GM18873 (cell line): ENCODE measurements at regions not wholly inside any gene's neighbourhood (a gene's known extent, or its start where the extent isn't known, plus 50 kb on each side); places are given as distances from the start of the nearest gene placed in this dataset.

Experiments
- ATAC-seq: cut with Tn5 transposase; IDR thresholded peaks from one replicate; pipeline ENCODE4 v1.9.1; 2021; ENCODE audit warnings: mild to moderate bottlenecking, moderate library complexity, moderate number of reproducible peaks; ENCODE audit not compliant: unreplicated experiment, low FRiP score

DNA sequence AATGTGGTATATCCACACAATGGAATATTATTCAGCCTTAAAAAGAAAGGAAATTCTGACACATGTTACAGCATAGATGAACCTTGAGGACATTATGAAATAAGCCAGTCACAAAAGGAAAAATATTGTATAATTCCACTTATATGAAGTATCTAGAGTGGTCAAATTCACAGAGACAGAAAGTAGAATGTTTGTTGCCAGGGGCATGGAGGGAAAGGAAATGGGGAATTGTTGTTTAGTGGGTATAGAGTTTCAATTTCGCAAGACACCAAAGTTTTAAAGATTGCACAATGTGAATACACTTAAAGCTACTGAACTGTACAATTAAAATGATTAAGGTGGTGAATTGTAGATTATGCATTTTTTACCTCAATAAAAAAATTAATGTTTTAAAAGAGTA is 92.9 kb downstream of the TXNL1 start:
- ATAC-seq = no peak

DNA sequence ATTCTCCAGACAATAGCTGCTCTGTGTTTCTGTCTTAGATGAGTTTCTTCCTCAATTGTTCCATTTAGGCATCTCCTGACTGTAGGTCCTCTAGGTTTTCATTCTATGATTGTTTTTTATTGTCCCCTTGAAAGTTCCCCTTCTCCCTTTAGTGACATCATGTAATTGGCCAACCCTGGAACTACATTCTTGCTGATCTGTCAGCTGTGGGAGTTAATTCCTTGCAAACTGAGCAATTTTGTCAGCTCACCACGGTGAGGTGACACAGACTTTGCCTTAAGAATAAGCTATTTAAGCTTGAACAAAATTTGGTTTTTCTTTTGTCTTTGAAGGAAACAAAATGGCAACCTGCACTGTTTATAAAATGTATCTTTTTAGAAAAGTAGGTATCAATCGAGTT is 95.9 kb downstream of the TXNL1 start:
- no peak for ATAC-seq

DNA sequence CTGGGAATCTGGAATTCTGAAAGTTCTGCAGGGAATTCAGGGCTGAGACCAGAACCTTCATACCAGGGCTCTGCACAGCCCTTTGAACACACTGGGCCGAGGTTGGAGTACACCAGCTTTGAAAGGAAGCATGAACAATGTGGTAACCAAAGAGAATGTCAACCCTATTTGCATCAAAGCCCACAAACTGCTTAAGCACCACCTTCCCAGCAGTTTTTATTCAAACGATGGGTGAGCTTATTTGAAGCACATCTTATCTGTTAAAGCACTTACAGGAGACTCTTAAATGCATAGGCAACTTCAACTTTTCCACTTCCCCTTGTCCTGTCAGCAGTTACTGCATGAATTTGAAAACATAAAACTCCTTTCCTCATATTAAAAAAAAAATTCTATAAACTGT is 96.6 kb downstream of the TXNL1 start:
- ATAC-seq = no peak

DNA sequence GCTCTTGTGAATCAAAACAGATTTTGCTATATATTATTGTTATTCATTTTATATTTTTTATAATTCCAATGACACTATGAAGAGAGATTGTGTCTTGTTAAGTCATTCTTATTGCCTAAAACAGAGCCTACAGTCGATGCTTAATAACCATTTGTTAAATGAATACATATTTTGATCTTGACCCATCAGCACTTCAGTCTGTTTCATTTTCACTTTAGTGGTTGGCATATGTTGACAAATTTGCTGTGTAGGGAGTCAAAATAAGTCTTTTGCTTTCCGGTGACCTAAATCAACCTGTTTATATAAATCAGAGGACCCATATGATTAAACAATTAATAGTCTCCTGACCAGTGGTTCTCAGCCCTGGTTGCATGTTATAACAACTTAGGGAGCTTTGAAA is 97.1 kb downstream of the TXNL1 start:
- ATAC-seq = no peak

DNA sequence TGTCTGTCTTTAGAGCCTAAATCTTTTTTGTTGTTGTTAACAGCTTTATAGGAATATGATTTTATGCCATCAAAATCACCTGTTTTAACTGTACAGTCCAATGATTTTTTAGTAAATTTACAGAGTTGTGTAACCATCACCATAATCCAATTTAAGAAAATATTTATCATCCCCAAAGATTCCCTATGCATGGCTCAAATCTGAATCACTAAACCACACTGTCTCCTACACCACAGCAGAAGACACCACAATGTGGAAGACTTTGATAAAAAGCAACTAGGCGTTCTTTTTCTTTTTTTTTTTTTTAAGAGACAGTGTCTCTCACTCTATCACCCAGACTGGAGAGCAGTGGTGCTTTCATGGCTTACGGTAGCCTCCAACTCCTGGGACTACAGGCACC is 99.6 kb downstream of the TXNL1 start:
- ATAC-seq = no peak

DNA sequence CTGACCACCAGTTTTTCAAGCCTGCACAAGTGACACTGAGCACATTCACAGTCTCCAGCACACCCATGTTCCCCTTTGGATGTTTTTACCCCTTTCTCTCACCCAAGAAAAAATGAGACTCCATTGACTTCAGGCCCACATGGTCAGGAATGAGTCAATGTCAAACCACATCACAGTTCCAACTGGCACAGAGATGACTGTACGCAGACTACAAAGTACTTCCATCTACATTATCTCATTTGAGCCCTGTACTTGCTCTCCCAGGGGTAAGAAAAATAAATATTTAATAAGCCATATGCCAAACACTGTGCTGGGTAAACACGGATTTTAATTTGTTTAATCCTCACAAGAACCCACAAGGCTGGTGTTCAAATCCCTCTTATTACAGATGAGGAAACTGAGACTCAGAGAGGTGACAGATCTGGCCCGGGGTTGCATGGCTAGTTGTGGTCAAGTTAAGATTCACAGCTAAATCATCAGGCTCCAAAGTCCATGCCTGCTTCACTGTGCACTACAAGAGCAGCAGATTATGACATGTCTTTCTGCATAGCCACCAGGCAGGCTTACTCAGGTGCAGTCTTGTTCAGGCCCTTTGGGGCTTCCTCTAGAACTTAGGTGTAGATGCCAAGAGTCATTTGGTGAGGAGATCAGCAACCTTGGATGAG is 106.1 kb downstream of the TXNL1 start:
- ATAC-seq = peak; percentile 98

DNA sequence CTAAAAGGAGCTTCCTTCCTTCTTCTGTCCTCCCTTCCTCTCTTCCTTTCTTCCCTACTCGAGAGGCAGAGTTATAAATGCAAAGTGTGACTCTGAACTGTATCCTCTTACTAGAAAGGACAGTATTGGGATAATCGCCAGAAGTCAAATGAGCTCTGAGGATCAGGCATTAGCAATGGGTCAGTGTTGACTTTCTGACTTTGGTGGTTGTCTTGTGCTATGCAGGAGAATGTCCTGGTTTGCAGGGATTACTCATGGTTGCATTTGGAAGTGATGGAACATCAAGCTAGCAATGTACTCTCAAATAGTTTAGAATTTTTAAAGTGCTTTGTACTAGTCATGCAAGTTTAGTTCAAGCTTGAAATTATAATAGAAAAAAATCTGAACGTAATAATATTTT is 115.6 kb downstream of the TXNL1 start:
- no peak for ATAC-seq

DNA sequence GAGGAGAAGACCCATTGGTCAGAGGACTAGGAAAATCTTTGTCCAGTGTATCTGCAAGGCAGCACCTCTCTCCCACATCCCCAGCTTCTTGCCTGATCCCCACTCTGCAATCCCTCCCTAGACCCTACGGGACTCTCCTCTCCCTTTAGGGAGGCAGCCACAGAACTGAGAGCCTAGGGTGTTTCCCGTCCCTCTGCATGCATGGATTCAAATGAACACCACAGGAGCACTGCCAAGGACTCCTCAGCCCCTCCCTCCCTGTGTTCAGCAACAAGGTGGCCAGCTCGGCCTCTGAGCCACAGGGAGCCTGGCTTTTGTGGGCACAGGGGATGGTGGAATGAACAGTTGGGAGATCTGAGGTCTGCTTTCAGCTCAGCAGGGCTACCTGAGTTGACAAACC is 117.1 kb downstream of the TXNL1 start:
- ATAC-seq = no peak

DNA sequence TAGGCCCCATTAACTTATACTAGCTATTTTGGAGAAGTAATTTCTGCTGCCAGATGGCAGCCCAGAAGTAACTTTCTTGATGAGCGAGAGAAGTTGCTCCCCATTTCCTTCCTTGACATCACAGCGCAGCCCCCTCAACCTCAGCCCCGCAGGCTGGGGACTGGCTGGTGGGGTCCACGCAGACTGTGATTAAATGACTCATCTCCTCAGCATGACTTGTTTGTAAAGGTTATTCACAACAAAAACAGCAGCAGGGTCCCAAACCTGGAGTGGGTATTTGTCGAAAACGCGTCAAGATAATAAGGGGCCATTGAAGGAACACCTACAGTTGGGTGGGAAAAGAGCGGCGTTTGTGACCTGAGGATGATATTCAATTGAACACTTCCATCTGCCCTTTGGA is 120.6 kb downstream of the TXNL1 start:
- ATAC-seq = no peak

DNA sequence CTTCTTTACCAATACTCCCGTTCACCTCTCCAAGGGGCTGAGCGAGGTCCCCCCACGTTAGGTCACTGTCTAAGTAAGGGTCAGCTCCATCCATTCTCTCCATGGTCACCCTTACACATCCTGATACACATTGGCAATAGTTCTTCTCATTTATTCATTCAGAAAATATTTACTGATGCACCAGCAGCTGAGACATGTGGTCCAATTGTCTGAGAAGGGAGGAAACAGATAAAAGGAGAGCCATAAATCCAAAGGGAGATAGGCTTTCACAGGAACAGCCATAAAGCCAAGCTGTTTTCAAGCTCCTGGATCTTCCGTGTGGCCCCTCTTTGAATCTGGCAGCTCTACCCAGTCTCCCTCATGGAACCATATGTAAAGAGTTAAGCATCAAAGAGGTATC is 121.2 kb downstream of the TXNL1 start:
- ATAC-seq = no peak

DNA sequence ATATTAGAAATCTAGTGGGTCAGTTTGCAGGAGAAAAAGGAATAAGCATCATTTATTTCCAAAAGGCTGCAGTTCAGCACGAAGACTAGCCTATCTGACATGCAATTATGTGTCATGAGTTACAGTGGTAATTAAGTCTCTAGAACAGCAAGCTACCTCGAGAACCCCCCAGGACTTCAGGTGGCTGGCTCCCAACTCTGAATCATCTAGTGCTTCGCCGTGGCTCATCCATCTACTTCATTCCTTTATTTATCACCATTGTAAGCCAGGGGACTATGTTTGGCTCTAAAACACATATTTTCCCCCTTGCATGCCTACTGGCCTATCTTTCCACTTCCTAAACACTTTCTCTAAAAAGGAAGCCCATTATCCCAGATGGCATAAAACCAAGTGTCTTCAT is 121.6 kb downstream of the TXNL1 start:
- ATAC-seq = no peak

DNA sequence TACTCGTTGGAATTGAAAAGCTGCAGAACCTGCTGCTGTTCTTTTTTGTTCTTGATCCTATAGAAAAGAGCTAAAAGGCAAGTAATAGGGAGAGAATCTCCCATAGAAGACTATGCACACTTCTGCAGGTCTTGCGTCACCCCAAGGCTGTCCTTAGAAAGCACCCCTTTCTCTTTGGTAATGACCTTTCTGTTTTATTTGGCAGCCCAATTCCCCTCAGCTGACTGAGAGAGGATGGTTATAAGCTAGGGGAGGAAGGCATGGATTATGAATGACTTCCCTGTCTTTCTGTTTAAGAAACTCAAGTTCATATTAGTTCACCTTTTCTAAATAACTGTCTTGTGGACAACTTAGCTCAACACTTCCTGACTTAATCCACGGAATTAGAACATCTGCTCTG is 122.9 kb downstream of the TXNL1 start:
- ATAC-seq = no peak

DNA sequence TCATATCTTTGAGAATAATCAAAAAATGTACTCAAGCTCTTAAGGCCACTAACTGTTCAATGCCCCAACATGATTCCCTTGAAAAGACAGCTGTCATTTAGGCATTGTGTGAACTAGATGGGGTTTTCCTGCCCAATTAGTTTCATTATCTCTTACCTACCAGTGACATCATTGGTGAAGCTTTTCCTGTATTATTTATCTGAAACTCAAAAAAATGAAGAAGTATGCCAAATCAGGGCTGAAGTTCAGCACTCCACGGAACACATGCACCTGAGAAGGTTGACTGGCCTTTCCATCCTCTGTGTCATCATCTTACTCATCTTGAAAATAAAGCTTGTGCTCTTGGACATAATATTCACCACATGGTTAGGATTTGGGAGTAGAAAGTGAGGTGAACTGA is 126.4 kb downstream of the TXNL1 start:
- ATAC-seq = peak; percentile 62

DNA sequence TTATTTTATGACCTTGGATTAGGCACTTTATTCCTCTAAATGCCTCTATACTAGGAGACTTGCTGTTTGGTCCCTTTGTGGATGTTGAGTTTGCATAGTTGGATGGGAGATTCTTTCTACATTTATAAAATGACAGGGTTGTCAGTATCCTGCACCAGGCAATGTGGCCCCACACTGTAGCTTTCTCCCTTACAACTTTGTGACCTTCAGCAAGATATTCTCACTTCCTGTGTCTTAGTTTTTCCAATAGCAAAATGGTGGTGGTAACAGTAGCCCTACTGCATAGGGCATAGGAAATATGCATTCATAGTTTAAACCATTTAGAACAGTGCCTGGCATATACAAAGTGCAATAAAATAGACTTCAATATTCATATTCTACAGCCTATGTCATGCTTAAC is 128.3 kb downstream of the TXNL1 start:
- ATAC-seq = no peak

DNA sequence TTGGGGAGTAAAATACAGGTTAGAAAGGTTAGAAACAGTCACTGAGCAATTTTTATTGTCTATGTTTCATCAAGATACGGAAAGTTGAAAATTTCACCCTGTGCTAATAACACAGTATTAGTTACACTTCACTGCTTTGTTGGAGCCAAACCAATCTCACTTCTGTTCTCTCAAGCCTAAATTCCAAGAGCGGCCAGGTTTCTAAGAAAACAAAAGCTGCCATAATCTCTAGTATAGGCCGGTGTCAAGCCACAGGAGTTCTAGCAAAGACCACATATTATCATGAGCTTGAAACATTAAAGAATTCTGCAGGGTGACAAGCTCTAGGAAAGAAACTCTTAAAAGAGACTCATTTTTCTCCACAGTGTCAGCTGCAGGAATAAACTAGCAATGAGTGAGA is 128.7 kb downstream of the TXNL1 start:
- ATAC-seq = no peak

DNA sequence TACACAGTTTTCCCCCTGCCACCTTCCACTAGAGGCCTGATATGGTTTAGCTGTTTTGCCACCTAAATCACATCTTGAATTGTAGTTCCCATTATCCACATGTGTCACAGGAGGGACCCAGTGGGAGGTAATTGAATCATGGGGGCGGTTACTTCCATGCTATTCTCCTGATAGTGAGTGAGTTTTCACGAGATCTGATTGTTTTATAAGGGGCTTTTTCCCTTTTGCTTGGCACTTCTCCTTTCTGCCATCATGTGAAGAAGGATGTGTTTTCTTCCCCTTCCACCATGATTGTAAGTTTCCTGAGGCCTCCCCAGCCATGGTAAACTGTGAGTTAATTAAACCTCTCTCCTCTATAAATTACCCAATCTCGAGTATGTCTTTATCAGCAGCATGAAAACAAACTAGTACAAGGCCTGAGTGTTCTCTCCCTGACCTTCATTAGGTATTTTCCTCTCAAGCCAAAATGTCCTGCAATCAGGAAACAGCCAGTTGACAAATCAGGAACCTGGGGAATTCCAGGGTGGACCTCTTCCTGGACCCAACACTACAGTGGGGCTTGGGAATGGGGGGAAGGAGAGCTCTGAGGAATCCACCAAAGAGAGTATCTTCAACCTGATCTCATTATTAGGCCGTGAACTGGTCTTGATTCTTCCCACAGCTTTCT is 129.9 kb downstream of the TXNL1 start:
- no peak for ATAC-seq

DNA sequence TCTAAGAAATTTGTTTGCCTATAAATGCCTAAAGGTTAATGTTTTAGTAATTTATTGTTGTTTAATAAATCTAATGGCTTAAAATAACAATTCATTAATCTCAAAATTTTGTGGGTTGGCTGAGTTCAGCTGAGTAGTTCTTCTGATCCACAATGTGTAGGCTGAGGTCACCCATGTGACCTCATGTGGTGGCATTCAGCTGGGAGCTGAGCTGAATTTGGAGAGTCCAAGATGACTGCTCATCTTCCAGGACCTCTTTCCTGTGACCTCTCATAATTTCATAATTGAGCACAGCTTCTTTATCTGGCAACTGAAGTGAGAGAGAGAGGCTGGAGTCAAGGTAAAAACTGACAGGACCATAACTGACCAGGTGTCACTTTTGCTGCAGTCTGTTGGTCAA is 132.4 kb downstream of the TXNL1 start:
- no peak for ATAC-seq

DNA sequence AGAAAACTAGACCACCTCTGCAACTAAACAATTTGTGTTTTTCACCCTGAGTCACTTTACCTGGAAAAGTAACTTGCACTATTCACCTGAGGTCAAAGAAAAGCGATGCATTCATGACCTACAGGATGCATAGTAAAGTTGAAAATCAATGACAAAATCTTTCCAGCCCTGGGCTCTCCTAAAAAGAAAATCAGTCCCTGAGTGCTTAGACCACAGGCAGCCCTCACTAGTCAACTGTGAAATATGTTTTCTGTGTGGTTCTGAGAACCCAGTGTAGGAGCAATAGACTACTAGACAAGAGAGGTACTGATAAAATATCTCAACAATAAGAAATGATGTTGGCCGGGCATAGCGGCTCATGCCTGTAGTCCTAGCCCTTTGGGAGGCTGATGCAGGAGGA is 133.1 kb downstream of the TXNL1 start:
- no peak for ATAC-seq

DNA sequence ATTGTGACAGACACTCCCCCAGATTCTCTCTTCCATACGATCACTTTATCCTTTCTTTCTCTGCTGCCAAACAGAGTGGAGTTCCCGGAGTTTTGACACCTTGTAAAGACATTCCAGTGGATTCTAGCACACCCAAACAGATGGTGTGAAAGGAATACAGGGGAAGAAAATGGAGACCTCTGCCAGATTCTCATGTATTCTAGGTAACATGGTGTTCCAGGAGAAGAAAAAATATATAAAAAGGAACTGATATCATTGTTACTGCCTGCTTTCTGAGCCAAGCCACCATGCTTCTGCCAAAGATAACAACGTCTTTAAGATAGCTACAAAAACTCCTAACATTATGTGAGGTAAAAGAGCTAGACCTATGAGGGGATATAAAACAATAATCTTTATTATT is 136.5 kb downstream of the TXNL1 start:
- no peak for ATAC-seq

DNA sequence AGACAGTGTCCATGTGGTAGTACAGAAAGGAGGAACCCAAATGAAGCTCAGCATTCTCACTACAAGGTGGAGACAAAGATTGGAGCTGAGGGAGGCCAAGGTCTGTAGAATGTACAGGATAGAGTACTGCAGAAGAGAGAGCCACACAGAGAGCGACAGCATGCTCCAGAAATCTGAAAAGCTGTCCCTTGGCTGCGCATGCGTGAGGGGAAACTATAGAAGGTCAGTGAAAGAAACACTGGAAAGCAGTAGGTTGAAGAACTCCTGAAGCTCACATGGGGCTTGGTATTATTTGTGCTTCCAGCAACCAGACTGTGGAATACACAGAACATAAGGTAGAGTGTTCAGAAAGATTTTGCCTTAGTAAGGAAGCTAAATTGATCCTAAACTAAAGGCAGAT is 142.5 kb downstream of the TXNL1 start:
- ATAC-seq = no peak

DNA sequence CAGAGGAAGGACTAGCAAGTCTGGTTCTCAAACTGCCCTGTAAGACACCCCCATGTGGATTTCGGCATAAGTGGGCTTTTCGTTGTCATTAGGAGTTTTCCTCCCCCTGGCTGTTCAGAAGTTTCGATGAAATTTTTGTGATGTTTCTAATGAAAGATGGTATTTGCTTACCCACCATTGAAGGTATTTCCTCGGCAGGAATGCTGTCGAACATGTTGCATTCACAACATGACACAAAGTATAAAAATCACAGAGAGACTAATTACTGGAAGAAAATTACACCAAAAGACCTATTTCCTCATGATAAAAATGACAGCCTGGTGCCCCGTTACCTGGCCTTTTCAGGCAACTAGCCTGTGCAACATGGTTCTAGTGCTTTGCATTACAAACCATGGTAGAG is 144.9 kb downstream of the TXNL1 start:
- no peak for ATAC-seq

DNA sequence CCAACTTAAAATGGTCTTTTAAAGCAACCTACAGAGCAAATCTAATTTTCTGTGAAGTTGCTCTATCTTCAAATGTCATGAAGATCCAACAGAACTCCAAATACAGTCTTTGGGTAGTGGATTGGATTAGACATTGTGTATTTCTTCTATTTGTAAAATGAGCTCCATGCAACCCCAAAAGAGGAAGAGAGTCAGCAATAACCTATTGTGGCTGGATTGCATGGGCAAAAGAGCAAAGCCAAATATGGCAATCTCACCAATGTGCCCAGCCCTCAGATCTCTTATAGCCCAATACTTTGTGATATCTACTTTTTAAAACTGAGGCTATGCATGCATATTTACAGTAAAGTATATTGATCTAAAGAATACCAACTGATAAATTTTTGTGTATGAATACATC is 146.3 kb downstream of the TXNL1 start:
- no peak for ATAC-seq

DNA sequence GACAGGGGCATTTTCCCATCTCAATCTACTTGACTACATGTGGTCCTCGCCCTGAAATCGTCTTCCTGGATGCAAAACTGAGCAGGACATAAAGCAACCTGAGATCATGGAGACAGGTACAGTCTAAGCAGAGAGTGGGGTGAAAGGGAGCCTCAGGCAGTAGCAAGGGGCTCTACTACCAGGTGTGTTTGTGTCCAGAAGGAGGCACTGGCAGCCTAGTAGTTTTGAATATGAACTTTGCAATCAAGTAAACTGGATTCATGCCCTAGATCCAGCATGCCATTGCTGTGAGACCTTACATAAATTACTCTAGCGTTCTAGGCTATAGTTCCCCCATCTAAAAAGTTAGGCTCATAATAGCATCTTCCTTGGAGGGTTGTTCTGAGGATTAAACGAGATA is 147.4 kb downstream of the TXNL1 start:
- no peak for ATAC-seq
